ENCODE measurements at regions not wholly inside any gene's neighbourhood (a gene's known extent, or its start where the extent isn't known, plus 50 kb on each side); places are given as distances from the start of the nearest gene placed in this dataset.

GRCh38 chrX:39627257-39627656 is 470.5 kb downstream of the BCOR start:
- TF ChIP-seq, protein P1, sequence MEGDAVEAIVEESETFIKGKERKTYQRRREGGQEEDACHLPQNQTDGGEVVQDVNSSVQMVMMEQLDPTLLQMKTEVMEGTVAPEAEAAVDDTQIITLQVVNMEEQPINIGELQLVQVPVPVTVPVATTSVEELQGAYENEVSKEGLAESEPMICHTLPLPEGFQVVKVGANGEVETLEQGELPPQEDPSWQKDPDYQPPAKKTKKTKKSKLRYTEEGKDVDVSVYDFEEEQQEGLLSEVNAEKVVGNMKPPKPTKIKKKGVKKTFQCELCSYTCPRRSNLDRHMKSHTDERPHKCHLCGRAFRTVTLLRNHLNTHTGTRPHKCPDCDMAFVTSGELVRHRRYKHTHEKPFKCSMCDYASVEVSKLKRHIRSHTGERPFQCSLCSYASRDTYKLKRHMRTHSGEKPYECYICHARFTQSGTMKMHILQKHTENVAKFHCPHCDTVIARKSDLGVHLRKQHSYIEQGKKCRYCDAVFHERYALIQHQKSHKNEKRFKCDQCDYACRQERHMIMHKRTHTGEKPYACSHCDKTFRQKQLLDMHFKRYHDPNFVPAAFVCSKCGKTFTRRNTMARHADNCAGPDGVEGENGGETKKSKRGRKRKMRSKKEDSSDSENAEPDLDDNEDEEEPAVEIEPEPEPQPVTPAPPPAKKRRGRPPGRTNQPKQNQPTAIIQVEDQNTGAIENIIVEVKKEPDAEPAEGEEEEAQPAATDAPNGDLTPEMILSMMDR (IDR thresholded peaks at IDR 0.05; ENCODE audit: insufficient read depth, low read length, poor library complexity, severe bottlenecking), result no peak
- no peak for TF ChIP-seq EZH2phosphoT487 (conservative IDR thresholded peaks at IDR 0.05; ENCODE audit: low read length)
